RCC 7860 (cell line): ENCODE measurements at regions not wholly inside any gene's neighbourhood (a gene's known extent, or its start where the extent isn't known, plus 50 kb on each side); places are given as distances from the start of the nearest gene placed in this dataset.

ENCODE experiments used
- DNase-seq: peaks from one replicate; pipeline ENCODE4 v3.0.0-alpha.2; 2015; ENCODE audit warnings: low spot score
- FAIRE-seq: peaks from 2 replicates; lab custom pipeline; 2012; peaks lifted over from hg19 to GRCh38; lab: Jason Lieb, UNC

- DNase-seq (no peak), FAIRE-seq (no peak)
Measured at GRCh38 chr13:38590796-38591507, 95.9 kb upstream of the FREM2 start.

GRCh38 chr13:38602266-38602665 lies 84.6 kb upstream of the FREM2 start:
- no peak for DNase-seq
- FAIRE-seq = no peak

GRCh38 chr13:38606699-38607535 lies 80.0 kb upstream of the FREM2 start:
- no peak for DNase-seq
- no peak for FAIRE-seq

- DNase-seq (no peak), FAIRE-seq (no peak)
Measured at GRCh38 chr13:38617936-38618335, 68.9 kb upstream of the FREM2 start.

- FAIRE-seq (no peak), DNase-seq (no peak)
Measured at GRCh38 chr13:38618336-38618735, 68.5 kb upstream of the FREM2 start.

- DNase-seq (no peak), FAIRE-seq (no peak)
Measured at GRCh38 chr13:38618881-38619280, 68.0 kb upstream of the FREM2 start.

GRCh38 chr13:38620876-38621275 lies 66.0 kb upstream of the FREM2 start:
- FAIRE-seq = no peak
- DNase-seq = no peak

GRCh38 chr13:38624822-38625221 lies 62.1 kb upstream of the FREM2 start:
- DNase-seq (no peak), FAIRE-seq (no peak)

GRCh38 chr13:38628554-38628953 lies 58.3 kb upstream of the FREM2 start:
- FAIRE-seq (no peak), DNase-seq (no peak)

- no peak for FAIRE-seq
- DNase-seq = no peak
Measured at GRCh38 chr13:38630780-38631179, 56.1 kb upstream of the FREM2 start.

GRCh38 chr13:38635030-38635429 lies 51.8 kb upstream of the FREM2 start:
- FAIRE-seq = no peak
- no peak for DNase-seq

- DNase-seq = no peak
- no peak for FAIRE-seq
Measured at GRCh38 chr13:38636073-38636472, 50.8 kb upstream of the FREM2 start.

GRCh38 chr13:38636761-38637160 lies 50.1 kb upstream of the FREM2 start:
- FAIRE-seq (no peak), DNase-seq (no peak)
